ENCODE measurements at regions not wholly inside any gene's neighbourhood (a gene's known extent, or its start where the extent isn't known, plus 50 kb on each side); places are given as distances from the start of the nearest gene placed in this dataset.
A peak's percentile ranks its signal among the peaks of the same experiment; 100 is the strongest.
"Not testable (repeated sequence)": the region's sequence is repeated elsewhere in the genome, so short reads cannot be mapped to it uniquely, and the experiment has no call there.

DNA sequence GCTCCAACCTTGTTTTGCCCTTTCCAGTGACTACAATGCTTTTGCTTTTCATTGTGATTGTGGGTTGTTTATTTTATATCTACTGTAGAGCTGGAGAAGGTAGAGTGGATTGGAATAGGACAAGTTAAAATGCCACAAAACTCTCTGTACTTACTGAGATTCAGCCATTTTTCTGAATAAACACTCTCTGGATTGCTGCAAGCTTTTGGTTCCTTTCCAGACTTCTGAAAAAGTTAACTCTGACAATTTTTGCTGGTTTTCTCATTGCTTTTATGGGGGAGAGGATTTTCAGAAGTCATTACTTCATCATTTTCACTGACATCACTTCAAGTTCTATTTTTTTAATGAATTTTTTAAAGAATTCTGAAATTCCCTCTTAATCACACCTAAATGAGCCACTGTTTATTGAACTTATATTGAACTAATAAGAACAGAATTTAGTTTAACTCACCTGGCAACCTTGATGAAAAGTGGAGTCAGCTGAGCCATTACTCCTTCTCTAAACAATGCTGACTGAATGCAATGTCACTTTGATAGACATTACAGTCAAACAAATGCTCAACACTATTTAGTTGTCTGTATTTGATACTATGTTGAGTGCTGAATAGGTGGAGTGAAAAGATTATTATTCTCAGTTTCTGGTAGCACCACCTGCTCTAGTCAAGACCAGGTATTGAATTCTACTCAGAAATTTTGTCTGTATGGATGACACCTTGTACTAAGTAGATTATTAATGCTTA lies 303.5 kb downstream of the DLEU7 start:
- no peak for DNase-seq

DNA sequence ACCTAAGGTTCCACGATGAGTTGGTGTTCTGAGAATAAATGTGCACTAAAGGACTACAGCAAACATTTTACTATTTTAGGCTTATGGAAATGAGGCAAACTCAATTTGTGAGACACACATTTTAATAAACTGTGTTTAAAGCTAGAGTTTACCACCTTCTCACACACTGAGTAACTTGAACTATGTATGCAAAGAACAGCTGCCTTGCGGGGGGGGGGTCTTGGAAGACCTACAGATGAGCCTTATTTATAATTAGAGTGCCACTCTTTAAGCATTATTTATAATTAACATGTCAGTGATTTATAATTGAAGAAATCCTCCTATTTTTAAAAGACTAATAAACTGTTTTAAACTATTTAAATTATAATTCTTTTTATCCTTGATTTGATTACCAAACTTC lies 300.4 kb downstream of the DLEU7 start:
- no peak for DNase-seq

DNA sequence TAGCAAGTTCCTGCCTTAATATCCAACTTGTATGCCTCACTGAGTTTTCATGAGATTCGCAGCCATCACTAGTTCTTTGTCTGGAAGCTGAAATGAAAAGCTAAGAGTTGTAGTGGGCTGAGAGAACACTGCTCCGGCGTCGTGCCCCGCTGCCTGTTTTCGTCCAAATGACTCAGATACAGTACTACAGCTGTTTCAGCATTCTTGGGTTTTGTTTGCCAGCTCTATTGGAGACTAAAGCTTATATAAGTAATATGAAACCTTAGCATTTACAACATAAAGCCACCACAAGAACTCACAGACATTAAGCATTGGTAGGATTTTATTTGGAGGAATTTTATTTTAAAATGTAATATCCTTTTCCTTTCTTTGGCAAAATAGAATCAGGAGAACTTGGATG lies 299.7 kb downstream of the DLEU7 start:
- no peak for DNase-seq

DNA sequence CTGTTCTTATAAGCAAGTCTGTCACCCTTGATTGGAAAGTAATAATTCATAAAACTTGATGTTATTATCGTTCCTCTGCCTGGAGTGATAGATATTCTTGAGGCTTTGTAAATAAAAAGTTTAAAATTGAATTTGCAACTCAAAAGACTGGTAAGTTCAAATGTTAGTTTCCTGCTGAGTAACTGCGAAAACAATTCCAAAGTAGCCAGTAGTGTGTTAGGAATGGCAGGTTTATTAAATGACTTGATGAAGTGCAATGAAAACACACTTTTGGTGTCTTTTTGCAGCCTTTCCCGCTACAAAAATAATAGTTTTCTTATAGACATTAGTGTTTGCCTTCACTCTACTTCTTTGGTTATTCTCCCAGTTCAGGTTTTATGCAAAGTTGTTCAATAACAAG lies 299.3 kb downstream of the DLEU7 start:
- DNase-seq: no peak

DNA sequence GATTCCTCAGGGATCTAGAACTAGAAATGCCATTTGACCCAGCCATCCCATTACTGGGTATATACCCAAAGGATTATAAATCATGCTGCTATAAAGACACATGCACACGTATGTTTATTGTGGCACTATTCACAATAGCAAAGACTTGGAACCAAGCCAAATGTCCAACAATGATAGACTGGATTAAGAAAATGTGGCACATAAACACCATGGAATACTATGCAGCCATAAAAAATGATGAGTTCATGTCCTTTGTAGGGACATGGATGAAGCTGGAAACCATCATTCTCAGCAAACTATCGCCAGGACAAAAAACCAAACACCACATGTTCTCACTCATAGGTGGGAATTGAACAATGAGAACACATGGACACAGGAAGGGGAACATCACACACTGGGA lies 296.3 kb downstream of the DLEU7 start:
- DNase-seq: not testable (repeated sequence)

DNA sequence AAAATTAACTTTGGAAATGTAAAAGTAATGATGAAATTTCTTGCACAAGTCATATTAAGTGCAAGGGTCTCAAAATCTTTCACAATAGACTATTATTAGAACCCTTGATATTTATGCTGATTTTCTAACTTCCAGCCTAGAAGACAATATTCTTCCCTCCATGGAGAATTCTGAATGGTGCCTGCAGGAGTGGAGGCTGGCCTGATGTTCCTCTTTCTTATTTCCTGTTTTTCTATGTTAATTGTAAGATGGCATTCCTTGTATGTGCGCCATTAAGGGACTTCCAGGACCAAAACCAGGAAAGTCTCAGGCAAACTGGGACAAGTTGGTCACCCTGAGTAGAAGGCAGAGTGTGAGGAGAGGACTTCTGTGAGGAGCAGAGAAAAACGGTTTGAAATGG lies 294.9 kb downstream of the DLEU7 start:
- DNase-seq: no peak

DNA sequence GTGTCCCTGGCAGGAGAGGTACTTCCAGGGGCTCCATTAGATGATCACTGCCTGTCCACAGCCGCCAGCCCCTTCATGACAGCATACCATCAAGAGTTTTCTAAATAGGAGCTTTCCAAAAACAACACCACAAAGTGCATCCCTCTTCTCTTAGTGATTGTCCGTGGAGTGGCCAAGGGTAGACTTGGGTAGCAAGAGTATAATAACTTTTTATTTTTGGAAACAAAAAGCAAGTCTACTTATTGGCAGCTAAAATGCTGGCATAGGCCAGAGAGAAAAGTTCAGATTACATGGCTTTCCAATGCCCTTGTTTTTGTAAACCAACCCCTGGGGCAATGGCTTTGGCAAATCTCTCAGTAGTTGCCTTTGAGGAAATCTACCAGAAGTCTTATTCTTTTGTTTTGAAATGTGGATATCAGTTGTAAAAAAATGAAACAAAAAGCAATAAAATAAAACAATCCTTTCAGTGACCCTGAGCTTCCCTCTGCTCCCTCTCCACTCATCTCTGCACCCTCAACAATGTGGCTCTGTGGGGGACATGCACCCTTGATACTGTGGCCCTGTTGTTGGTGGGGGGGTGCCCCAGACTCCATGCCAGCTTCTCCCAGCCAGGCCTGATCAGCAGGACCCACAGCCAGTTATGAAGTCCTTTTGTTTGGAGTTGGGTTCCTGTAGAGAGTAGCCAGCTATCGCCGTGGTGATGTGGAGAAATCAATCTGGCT lies 294.1 kb downstream of the DLEU7 start:
- DNase-seq: no peak

DNA sequence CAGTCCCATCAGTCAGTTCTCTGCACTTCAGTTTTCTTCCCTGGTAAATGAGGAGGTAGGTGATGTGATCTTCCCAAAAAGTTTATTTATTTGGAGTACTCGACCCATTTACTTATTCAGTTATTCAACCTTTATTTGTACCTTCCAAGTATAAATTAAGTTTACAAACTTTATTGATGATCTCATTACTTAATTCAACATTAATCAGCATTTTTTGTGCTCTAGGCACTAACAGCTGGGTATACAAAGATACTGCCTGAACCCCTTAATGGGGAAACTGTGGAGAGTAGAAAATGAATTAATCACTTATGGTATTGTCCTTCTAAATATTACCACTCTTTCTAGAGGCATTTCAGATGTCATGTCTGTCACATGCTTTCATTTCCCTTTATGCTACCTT lies 293.3 kb downstream of the DLEU7 start:
- no peak for DNase-seq

DNA sequence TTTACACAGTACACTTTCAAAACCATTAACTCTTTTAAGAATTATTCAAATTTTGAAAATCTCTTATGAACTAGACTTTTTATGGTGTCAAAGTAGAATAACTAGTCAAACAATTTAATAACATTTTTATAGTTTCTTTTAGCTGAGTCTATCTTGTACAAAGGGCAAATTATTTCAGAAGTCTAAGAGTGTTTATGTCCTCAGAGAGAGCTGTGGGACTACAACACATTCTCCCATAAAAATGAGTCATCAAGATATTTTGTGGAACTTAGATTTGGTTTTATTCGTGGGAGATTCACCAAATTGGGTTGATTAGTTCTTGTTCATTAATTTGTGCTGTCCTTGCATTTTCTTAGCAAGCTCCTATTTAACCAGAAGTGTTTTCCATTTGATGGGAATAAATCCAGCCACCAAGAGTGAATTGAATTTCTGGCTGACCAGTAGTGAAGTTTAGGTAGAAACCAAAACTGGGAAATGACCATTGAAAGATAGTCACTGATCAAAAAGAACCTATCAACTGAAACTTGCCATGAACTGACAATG lies 291.0 kb downstream of the DLEU7 start:
- no peak for DNase-seq

DNA sequence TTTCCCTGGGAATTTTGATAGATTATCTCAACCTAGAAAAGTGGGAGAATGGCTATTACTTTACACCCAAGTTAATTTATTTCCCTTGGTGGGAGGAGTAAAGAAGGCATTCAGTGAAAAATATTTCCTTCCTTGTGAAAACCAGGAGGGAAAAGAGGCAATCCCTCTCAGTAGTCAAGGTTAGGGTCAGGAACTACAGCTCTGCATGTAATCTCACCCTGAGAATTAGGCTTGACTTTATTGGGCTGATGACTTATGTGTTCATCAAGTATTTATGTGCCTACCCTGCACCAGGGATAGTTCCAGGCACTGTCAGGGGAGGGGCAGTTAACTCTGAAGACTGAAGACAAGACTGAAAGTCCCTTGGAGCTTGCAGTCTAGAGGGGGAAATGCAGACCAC lies 281.8 kb downstream of the DLEU7 start:
- no peak for DNase-seq

DNA sequence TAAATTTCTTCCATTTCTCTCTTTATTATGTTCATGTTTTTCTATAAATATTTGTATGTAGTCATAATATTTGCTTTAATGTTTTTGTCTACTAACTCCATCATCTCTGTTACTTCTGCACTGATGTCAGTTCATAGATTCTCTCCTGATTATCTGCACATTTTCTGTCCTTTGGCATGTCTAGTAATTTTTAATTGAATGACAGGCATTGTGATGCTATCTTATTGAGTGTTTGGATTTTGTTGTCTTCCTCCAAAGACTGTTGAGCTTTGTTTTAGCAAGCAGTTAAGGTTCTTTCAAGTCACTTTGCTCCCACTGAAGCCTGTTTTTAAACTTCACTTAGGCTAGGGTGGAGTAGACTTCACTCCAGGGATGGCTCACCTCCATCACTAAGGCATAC lies 276.8 kb downstream of the DLEU7 start:
- no peak for DNase-seq

DNA sequence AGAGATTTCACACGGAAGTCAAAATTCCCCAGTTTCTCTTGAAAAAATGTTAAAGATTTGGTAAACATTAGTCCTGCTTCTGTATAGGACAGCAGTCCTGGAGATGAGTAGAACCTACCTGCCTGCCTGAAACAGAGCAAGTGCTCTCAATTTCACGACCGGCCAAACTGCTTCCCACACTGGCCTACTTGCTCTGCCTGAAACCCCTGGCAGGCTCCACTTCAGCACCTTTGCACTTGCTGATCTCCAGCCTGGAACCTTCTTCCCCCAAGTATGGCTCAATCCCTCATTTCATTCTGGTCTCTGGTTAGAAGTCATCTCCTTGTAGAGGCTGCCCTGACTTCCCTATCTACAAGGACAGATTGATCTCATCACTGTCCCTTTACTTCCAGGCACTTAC lies 271.4 kb downstream of the DLEU7 start:
- DNase-seq: no peak

DNA sequence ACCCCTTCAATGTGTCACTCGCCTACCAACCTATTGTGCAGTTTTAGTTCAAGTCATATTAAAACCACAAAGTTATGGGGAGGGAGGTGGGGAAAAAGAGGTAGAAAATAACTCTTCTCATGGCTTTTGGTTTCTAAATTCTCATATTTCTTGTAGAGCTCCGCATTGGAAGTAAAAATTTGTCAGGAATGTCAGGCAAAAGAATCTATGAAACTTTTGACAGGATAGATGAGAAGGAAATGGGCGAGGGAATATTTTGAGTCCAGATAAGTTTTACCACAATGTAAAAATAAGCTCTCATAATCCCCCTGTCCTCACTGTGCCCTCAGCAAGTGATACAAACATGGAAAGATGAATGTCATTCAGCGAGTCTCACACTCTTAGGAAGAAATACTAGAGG lies 270.4 kb downstream of the DLEU7 start:
- DNase-seq: no peak

DNA sequence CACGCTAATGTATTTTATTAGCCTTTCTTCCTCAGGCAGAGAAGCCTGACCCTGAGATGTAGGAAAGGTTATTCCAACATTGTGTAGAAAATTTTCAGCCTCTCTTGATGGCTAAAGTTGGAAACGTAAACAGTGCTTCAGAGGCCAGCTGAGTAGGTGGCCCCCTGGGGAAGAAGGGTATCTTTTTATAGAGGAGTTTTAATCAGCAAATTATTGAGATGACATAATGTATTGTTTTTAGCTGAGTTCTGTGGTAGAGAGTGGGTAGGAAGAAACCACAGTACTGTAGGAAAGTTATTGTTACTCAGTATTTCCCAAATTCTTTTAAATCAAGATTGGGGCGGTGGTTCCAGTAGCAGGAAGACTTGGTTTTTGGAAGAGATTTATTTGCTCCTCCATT lies 268.8 kb downstream of the DLEU7 start:
- no peak for DNase-seq

DNA sequence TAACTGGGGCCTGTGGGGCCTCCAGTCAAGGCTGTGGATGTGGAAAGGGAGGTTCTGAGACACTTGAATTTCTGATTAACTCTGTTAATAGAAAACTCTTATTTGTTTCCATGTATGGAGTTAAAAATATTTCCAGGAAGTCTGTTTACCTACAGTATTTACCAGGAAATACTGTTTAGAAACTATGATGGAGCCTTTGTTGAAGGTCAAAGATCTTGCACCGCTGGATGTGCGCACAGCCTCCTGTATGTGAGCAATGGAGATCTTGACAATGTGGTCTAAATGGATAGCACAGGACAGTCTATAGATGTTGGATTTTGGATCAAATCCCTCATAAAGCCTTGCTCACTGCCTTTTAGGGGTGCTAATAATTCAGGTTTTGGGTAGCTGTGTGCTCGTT lies 268.4 kb downstream of the DLEU7 start:
- no peak for DNase-seq

DNA sequence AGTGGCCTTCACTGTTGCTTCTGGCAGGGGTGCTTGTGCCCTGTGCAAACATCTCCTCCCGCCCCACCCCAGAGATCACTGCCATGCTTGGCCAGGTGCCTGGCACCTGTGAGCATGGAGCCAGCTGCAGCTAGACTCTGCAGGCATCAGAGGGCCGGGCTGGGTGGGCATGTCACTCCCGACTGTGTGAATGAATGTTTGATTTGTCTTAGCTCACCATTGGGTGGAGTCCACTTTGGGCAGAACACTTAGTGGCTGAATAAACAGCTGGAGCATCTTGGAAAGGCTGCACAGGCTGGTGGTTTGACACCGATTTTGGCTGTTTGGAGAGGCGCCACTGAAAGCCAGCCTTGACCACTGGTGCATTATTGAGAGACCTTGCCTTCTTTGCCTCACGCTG lies 267.3 kb downstream of the DLEU7 start:
- peak; percentile 79 for DNase-seq

DNA sequence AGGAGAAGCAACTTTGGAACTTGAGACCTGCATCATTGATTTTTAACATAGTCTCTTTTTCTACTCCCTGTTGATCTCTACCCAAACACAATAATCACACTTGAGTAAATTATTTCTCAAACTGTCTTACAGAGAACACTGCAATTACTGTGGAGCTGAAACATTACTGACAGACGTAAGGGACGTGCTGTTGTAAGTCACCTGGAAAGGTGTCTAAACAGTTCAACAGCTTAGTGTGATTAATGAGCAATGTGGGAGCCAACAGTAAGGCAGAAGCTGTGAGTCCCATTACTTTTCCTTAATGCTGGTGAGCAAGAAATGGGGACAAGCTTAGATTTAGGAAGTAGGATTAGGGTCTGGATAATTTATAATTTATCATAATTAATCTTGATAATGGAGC lies 265.7 kb downstream of the DLEU7 start:
- DNase-seq: no peak

DNA sequence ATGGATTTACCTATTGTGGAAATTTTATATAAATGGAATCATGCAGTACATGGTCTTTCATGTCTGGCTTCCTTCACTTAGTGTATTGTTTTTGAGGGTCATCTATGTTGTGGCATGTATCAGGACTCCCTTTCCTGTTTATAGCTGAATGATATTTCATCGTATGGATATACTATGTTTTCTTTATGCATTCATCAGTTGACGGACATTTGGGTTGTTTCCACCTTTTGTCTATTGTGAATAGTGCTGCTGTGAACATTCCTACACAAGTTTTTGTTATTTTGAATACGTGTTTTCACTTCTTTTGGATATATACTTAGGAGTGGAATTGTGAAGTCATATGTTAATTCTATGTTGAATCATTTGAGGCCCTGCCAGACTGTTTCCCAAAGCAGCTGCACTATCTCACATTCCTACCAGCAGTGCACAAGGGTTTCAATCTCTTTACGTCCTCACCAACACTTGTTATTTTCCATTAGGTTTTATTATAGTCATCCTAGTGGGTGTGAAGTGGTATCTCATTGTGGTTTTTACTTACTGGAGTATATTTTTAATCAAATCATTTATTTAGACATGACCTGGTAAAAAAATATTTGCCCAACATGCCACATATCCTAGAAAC lies 262.7 kb downstream of the DLEU7 start:
- no peak for DNase-seq

DNA sequence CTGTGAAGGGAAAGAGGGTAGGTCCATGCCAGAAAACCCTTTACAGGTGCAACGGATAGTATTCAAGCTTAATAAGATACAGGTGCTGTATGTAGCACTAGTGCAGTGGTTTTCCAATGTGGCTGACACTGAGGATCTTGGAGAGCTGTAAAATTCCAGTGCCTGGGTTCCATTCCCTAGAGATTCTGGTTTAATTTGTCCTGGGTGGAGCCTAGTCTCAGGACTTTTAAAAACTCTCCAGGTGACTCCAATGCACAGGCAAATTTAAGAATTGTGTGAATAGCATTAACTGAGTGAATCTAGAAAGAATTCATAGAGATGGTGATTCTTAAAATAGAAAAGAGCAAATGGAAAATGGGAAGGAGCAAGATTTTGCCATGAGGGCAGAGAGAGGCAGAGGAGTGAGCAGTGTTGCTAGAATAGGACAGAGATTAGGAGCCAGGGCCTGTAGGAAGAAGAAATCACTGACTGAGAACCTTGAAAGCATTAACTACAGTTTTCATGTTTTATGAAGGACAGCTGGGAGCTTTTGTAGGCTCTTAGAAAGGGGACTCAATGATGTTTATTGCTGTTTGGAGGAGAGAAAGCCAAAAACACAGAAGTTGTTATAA lies 261.8 kb downstream of the DLEU7 start:
- DNase-seq: no peak

DNA sequence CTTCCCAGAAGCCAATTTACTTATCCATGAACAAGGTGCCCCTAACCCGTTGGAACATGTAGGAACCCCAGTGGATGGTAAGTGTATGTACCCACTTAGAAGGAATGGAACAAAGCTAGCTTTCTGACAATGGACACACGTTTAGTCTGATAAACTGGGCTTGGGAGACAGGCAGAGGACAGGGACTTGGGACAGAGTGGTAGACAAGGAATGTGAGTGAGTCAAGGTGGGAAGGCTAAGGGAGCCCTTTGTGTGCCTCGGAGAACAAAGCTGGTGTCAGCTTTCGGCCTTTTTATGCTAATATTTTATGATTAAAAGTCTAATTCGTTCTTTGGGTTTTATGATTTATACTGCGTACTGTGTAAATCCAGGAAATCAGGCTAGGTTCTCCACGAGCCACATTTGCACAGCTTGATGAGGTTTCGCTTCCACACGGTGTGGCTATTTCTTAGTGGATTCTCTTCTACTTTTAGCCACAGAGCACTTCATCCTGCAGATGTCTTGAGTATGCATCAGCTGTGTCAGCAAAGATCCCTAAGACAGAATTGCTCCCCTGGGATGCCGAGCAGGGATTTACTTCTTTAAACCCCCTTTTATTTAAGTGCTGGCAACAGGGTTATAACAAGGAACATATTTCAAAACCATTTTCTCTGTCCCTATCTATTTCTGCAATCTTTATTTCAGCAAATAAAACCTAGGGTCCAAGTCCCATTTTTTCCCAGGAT lies 258.5 kb downstream of the DLEU7 start:
- DNase-seq: no peak

DNA sequence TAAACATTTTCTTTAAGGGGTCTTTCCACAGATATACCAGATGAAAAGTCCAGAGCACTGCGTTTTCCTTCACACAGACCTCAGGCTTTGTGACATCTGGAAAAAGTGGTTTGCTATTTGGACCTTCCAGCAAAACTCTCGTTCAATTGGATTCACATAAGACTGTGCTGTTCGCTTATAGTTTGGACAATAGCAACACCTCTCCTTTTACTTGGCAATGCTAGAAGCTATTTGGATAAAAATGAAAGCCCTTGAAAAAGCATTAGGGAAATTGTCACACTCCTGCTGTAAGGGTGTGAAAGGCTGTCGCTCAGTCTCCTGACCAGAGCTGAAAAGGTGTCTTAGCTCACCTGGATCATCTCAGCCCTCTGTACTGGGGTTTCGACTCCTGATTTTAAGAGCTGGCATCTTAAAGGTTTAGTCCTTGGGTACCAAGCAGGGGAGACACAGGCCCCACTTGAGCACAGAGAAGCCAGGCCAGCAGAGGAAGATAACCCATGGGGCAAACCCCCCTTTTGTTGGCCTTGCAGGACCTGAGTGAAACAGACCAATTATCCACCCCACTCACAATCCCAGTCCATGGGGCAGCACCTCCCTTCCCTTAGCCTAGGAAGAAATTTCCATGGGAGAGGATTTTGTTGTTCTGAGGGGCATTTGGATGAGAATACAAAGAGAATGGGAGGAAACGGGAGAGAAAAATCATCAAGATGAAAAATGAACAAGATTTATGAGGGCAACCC lies 257.6 kb downstream of the DLEU7 start:
- no peak for DNase-seq

DNA sequence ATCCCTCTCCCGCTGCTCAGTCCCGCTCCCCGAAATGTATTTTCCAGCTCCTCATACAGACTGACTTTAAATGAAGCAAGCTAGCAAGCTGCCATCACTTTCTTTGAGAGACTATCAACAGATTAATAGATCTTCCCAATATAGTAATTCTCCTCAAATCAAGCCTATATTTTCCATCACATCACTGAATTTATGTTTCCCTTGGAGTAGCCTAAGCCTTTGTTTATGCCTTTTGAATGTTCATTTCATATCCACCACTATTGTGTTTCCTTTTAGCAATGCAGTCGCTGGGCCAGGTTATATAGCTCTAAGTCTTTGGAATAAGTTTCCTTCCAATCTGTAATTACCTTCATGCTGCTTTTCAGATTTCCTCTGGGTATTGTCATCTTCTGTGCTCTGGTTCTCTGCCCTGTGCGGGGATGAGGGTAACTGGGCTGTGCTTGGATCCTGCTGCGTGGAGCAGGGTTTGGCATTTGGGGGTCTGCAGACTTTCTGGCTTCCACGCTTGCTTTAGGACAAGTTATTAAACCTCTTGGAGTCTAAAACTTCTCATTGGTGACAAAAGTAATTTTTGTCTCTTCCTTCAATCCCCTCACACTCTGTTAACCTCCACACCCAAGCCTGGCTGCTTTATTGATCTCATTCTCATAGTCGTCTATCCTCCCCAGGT lies 256.9 kb downstream of the DLEU7 start:
- DNase-seq: no peak
